ES-I3 (cell line): ENCODE measurements at regions not wholly inside any gene's neighbourhood (a gene's known extent, or its start where the extent isn't known, plus 50 kb on each side); places are given as distances from the start of the nearest gene placed in this dataset.

Experiments
- H3K36me3 ChIP-seq: 2 replicates; pipeline ENCODE4 v1.6.1; 2013; ENCODE audit warnings: mild to moderate bottlenecking, low read length, control low read depth, moderate library complexity; ENCODE audit not compliant: insufficient read depth
- H3K4me1 ChIP-seq: 2 replicates; pipeline ENCODE4 v1.6.1; 2013; ENCODE audit warnings: mild to moderate bottlenecking, control low read depth, low read length; ENCODE audit not compliant: insufficient read depth
- H3K9ac ChIP-seq: 2 replicates; pipeline ENCODE4 v1.6.1; 2013; ENCODE audit warnings: low read depth, mild to moderate bottlenecking, low read length, moderate library complexity
- H3K9me3 ChIP-seq: 2 replicates; pipeline ENCODE4 v1.6.1; 2013; ENCODE audit warnings: mild to moderate bottlenecking, low read length, moderate library complexity; ENCODE audit not compliant: control insufficient read depth, insufficient read depth

- Histone ChIP-seq H3K4me1 (peaks cover 17% of the 10 kb centered on the region), H3K36me3 (no peaks in the 10 kb centered on the region), H3K9me3 (no peaks in the 10 kb centered on the region), H3K9ac (no peak overlapping the region)
Observed at GRCh38 chr5:63686938-63687337, 275.3 kb downstream of the HTR1A start.

GRCh38 chr5:63686181-63686580 lies 276.1 kb downstream of the HTR1A start:
- no peak overlapping the region for H3K9ac ChIP-seq
- H3K9me3 ChIP-seq = no peaks in the 10 kb centered on the region
- no peaks in the 10 kb centered on the region for H3K36me3 ChIP-seq
- H3K4me1 ChIP-seq = peaks cover 17% of the 10 kb centered on the region

GRCh38 chr5:63685454-63685853 lies 276.8 kb downstream of the HTR1A start:
- Histone ChIP-seq H3K9ac (no peak overlapping the region), H3K9me3 (no peaks in the 10 kb centered on the region)

GRCh38 chr5:63674881-63675280 lies 287.4 kb downstream of the HTR1A start:
- no peaks in the 10 kb centered on the region for H3K9me3 ChIP-seq
- H3K4me1 ChIP-seq = no peaks in the 10 kb centered on the region
- no peaks in the 10 kb centered on the region for H3K36me3 ChIP-seq
- no peak overlapping the region for H3K9ac ChIP-seq

More at GRCh38 chr5:63685454-63685853, 276.8 kb downstream of the HTR1A start:
- Histone ChIP-seq H3K4me1 (peaks cover 17% of the 10 kb centered on the region), H3K36me3 (no peaks in the 10 kb centered on the region)

- no peaks in the 10 kb centered on the region for H3K4me1 ChIP-seq
- H3K9me3 ChIP-seq = no peaks in the 10 kb centered on the region
- no peak overlapping the region for H3K9ac ChIP-seq
- no peaks in the 10 kb centered on the region for H3K36me3 ChIP-seq
Observed at GRCh38 chr5:63655043-63655442, 307.2 kb downstream of the HTR1A start.

- 0 out of 2 replicates have a peak, but pooled peaks cover 2% of the 10 kb centered on the region for H3K9me3 ChIP-seq
- no peaks in the 10 kb centered on the region for H3K4me1 ChIP-seq
- H3K9ac ChIP-seq = no peak overlapping the region
- H3K36me3 ChIP-seq = no peaks in the 10 kb centered on the region
Observed at GRCh38 chr5:63650581-63650980, 311.7 kb downstream of the HTR1A start.

GRCh38 chr5:63648376-63648775 lies 313.9 kb downstream of the HTR1A start:
- no peak overlapping the region for H3K9ac ChIP-seq
- H3K9me3 ChIP-seq = 0 out of 2 replicates have a peak, but pooled peaks cover 2% of the 10 kb centered on the region
- H3K4me1 ChIP-seq = no peaks in the 10 kb centered on the region
- no peaks in the 10 kb centered on the region for H3K36me3 ChIP-seq

- Histone ChIP-seq H3K4me1 (no peaks in the 10 kb centered on the region), H3K9ac (no peak overlapping the region), H3K36me3 (no peaks in the 10 kb centered on the region), H3K9me3 (no peaks in the 10 kb centered on the region)
Observed at GRCh38 chr5:63629951-63630630, 332.2 kb downstream of the HTR1A start.

- Histone ChIP-seq H3K9me3 (no peaks in the 10 kb centered on the region), H3K9ac (no peak overlapping the region), H3K4me1 (no peaks in the 10 kb centered on the region), H3K36me3 (no peaks in the 10 kb centered on the region)
Observed at GRCh38 chr5:63613442-63613841, 348.8 kb downstream of the HTR1A start.

GRCh38 chr5:63603996-63604395 lies 358.2 kb downstream of the HTR1A start:
- Histone ChIP-seq H3K36me3 (no peaks in the 10 kb centered on the region), H3K9me3 (no peaks in the 10 kb centered on the region), H3K9ac (no peak overlapping the region), H3K4me1 (no peaks in the 10 kb centered on the region)

- Histone ChIP-seq H3K9me3 (no peaks in the 10 kb centered on the region), H3K36me3 (no peaks in the 10 kb centered on the region), H3K9ac (no peak overlapping the region), H3K4me1 (no peaks in the 10 kb centered on the region)
Observed at GRCh38 chr5:63602971-63603370, 359.3 kb downstream of the HTR1A start.

- Histone ChIP-seq H3K9me3 (no peaks in the 10 kb centered on the region; the same call in 1 of the 2 replicates), H3K36me3 (no peaks in the 10 kb centered on the region), H3K9ac (no peak overlapping the region), H3K4me1 (no peaks in the 10 kb centered on the region)
Observed at GRCh38 chr5:63596254-63596653, 366.0 kb downstream of the HTR1A start.

- no peak overlapping the region for H3K9ac ChIP-seq
- H3K36me3 ChIP-seq = no peaks in the 10 kb centered on the region
- no peaks in the 10 kb centered on the region for H3K9me3 ChIP-seq
- H3K4me1 ChIP-seq = no peaks in the 10 kb centered on the region
Observed at GRCh38 chr5:63573380-63573779, 388.9 kb downstream of the HTR1A start.

GRCh38 chr5:63572740-63573139 lies 389.5 kb downstream of the HTR1A start:
- H3K36me3 ChIP-seq = no peaks in the 10 kb centered on the region
- no peaks in the 10 kb centered on the region for H3K4me1 ChIP-seq
- no peak overlapping the region for H3K9ac ChIP-seq
- H3K9me3 ChIP-seq = no peaks in the 10 kb centered on the region

GRCh38 chr5:63570752-63571151 lies 391.5 kb downstream of the HTR1A start:
- Histone ChIP-seq H3K9ac (no peak overlapping the region), H3K9me3 (no peaks in the 10 kb centered on the region), H3K4me1 (no peaks in the 10 kb centered on the region), H3K36me3 (no peaks in the 10 kb centered on the region)
